SK-N-SH (cell line): ENCODE measurements at regions not wholly inside any gene's neighbourhood (a gene's known extent, or its start where the extent isn't known, plus 50 kb on each side); places are given as distances from the start of the nearest gene placed in this dataset.

Experiments used
- CTCF ChIP-seq: fragments of 200-600 bp; sonication (generic); IDR thresholded peaks from 2 replicates; pipeline ENCODE4 v1.6.1; 2017; ENCODE audit warnings: antibody characterized with exemption, mild to moderate bottlenecking, moderate library complexity
- FOXM1 ChIP-seq: IDR thresholded peaks from 2 replicates; pipeline ENCODE4 v1.4.0; 2012; ENCODE audit warnings: low read depth, mild to moderate bottlenecking
- GATA2 ChIP-seq: sonication (generic); formaldehyde crosslinking; IDR thresholded peaks from 2 replicates; pipeline ENCODE4 v1.5.0; 2020; ENCODE audit warnings: mild to moderate bottlenecking, missing genetic modification reagents
- JUND ChIP-seq: IDR thresholded peaks from 2 replicates; pipeline ENCODE4 v1.4.0; 2012
- MAX ChIP-seq: IDR thresholded peaks from 2 replicates; pipeline ENCODE4 v1.4.0; 2012; ENCODE audit warnings: low read depth
- POLR2AphosphoS5 ChIP-seq: IDR thresholded peaks from 2 replicates; pipeline ENCODE4 v1.6.1; 2012; ENCODE audit warnings: low read depth, low read length
- RAD21 ChIP-seq: IDR thresholded peaks from 2 replicates; pipeline ENCODE4 v1.6.1; 2012; ENCODE audit warnings: mild to moderate bottlenecking, low read length
- RFX5 ChIP-seq: IDR thresholded peaks from 2 replicates; pipeline ENCODE4 v1.6.1; 2012; ENCODE audit warnings: mild to moderate bottlenecking, improper control_type of control experiment, low read length
- SMC3 ChIP-seq: IDR thresholded peaks from 2 replicates; pipeline ENCODE4 v1.6.1; 2012; ENCODE audit warnings: low read depth, low read length, improper control_type of control experiment

- TF ChIP-seq GATA2 (no peak), SMC3 (no peak), CTCF (no peak), FOXM1 (no peak), RFX5 (no peak), JUND (no peak), MAX (no peak), POLR2AphosphoS5 (no peak), RAD21 (no peak)
These were observed 765.6 kb upstream of the FOXG1 start for GRCh38 chr14:28001002-28001401.
